Astrocyte of the spinal cord (primary cell): ENCODE measurements at regions not wholly inside any gene's neighbourhood (a gene's known extent, or its start where the extent isn't known, plus 50 kb on each side); places are given as distances from the start of the nearest gene placed in this dataset.

Experiments used
- DNase-seq: peaks from one replicate; pipeline ENCODE4 v3.0.0; 2011; ENCODE audit warnings: low read depth, low spot score
- H3K4me3 ChIP-seq: 2 replicates; pipeline ENCODE4 v1.5.1; 2011; ENCODE audit warnings: low read depth, mild to moderate bottlenecking, low read length, moderate library complexity
- CTCF ChIP-seq: IDR thresholded peaks from 2 replicates; pipeline ENCODE4 v1.5.1; 2012; ENCODE audit warnings: low read depth, mild to moderate bottlenecking, low read length, inconsistent platforms
- in situ Hi-C: cut with HindIII; loops from 2 replicates; pipeline ENCODE4 v1.10.0; 2017; ENCODE audit warnings: low sequenced_read_pairs

DNA sequence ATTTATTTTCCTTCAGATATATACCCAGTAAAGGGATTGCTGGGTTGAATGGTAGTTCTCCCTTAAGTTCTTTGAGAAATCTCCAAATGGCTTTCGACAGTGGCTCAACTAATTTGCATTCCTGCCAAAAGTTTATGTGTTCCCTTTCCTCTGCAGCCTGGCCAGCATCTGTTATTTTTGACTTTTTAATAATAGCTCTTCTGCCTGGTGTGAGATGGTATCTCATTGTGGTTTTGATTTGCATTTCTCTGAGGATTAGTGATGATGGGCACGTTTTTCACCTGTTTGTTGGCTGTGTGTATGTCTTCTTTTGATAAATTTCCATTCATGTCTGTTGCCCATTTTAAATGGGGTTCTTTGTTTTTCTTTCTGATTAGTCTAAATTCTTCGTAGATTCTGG lies 375.2 kb downstream of the UBE2NL start:
- in situ Hi-C loops = no loop called here
- H3K4me3 ChIP-seq = no peak overlapping the region
- no peak for DNase-seq
- no peak for TF ChIP-seq CTCF

DNA sequence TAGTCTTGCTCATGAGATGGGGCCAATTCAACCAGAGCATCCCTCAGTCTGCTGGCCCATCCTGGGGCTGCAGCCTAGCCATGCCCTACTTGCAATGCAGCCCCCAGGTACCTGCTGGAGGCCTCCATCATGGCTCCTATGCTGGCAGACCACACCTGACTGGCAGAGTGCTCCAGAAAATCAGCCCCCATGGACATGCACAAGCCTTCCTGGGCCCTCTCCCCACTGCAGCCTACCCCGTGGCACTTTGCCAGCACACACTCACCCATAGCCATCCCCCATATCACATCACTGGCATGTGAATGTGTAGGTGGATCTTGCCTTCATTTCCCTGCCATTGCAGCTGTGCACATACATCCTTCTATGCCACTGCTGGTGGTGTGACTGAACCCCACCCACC lies 381.8 kb downstream of the UBE2NL start:
- H3K4me3 ChIP-seq = no peak overlapping the region
- in situ Hi-C loops = no loop called here
- no peak for TF ChIP-seq CTCF
- DNase-seq = no peak

DNA sequence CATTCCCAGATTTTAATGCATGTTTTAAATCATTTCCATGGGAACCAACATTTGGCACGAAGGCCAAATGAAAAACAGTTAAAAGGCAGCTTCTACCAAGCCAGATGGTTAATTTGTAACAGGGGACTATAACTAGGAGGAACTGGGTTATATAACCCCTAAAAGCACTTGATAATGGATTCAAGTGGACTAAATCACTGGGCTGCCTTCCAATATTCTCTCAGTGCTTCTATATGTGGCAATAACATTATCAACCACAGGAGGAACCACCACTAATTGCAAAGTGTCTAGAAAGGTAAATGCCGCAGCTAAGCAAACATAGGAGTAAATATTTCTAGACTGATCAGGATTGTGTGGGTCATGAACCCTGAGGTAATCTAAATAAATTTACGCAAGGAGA lies 391.5 kb downstream of the UBE2NL start:
- in situ Hi-C loops = no loop called here
- H3K4me3 ChIP-seq = no peak overlapping the region
- TF ChIP-seq CTCF = no peak
- no peak for DNase-seq

GRCh38 chrX:144275843-144276242 lies 392.0 kb downstream of the UBE2NL start:
- in situ Hi-C loops = no loop called here
- no peak for TF ChIP-seq CTCF
- no peak for DNase-seq
- no peak overlapping the region for H3K4me3 ChIP-seq

GRCh38 chrX:144293229-144293628 lies 409.4 kb downstream of the UBE2NL start:
- H3K4me3 ChIP-seq = no peak overlapping the region
- no peak for TF ChIP-seq CTCF
- in situ Hi-C loops = no loop called here
- DNase-seq = no peak

DNA sequence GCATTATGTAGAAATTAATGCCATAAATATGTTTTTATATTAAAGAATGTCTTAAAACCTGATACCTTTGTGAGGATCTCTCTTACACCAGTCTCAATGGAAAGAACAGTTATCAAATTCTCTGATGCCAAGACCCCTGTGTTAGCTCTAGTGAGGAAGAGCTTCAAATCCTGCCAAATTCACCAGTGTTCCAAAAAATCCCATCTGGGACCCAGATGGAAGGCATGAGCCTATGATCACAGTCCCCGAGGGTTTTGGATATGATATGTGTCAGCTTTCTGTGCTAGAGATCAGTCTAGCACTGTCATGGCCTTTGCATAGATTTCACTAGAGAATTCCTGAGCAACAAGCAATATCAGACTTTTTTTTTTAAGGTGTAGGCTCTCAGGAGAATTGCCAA lies 412.1 kb downstream of the UBE2NL start:
- DNase-seq = no peak
- no peak for TF ChIP-seq CTCF
- in situ Hi-C loops = no loop called here
- H3K4me3 ChIP-seq = no peak overlapping the region

DNA sequence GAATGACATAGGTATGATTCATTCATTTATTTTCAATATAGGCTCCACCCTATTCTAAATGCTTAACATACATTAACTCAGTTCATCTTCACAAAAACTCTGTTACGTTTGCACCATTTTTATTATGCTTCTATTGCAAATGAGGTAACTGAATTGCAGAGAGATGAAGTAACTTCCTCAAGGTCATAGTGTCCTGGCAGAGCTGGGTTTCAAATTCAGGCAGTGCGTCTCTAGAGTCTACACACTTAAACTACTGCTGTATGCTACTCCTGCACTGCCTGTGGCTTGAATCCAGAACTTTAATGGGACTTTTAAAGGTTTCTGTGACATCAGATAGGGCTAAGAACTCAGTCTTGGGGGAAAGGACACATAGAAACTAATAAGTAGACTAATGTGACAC lies 413.4 kb downstream of the UBE2NL start:
- no peak for TF ChIP-seq CTCF
- no peak overlapping the region for H3K4me3 ChIP-seq
- DNase-seq = no peak
- in situ Hi-C loops = no loop called here
